PFSK-1 (cell line): ENCODE measurements at regions not wholly inside any gene's neighbourhood (a gene's known extent, or its start where the extent isn't known, plus 50 kb on each side); places are given as distances from the start of the nearest gene placed in this dataset.

Experiments
- FOXP2 ChIP-seq: optimal IDR thresholded peaks from 2 replicates; pipeline ENCODE3; 2011; ENCODE audit warnings: borderline replicate concordance, control low read depth, inconsistent platforms; ENCODE audit not compliant: insufficient read depth; ENCODE audit errors: extremely low read length, extremely low read depth
- POLR2AphosphoS5 ChIP-seq: IDR thresholded peaks from 2 replicates; pipeline ENCODE4 v1.6.1; 2012; ENCODE audit warnings: low read depth, mild to moderate bottlenecking, control low read depth, low read length, moderate library complexity
- REST ChIP-seq, 2 experiments: IDR thresholded peaks; 2 replicates each; pipeline versions ENCODE4 v1.6.1 to v1.8.0; 2011 to 2012; ENCODE audit warnings: low read depth in 2 of 2, low read length in 2 of 2, control low read depth in 1 of 2, inconsistent platforms in 1 of 2, mild to moderate bottlenecking in 1 of 2, moderate library complexity in 1 of 2; ENCODE audit not compliant: insufficient read depth in 1 of 2
- SIN3A ChIP-seq: IDR thresholded peaks from 2 replicates; pipeline ENCODE4 v1.6.1; 2012; ENCODE audit warnings: mild to moderate bottlenecking, low read length, moderate library complexity, borderline replicate concordance; ENCODE audit not compliant: insufficient read depth
- TAF1 ChIP-seq: IDR thresholded peaks from 2 replicates; pipeline ENCODE4 v1.6.1; 2012; ENCODE audit warnings: low read length, control low read depth, borderline replicate concordance; ENCODE audit not compliant: insufficient read depth

GRCh38 chr2:128594953-128595677 is 276.4 kb upstream of the HS6ST1 start:
- TF ChIP-seq TAF1 (no peak), REST (IDR thresholded peaks at IDR 0.05; ENCODE audit: insufficient read depth in 1 of 2, low read depth in 2 of 2, low read length in 2 of 2) (no peak), FOXP2 (no peak), SIN3A (no peak), POLR2AphosphoS5 (no peak)

GRCh38 chr2:128595763-128596395 is 277.2 kb upstream of the HS6ST1 start:
- no peak for TF ChIP-seq REST (IDR thresholded peaks at IDR 0.05; ENCODE audit: insufficient read depth in 1 of 2, low read depth in 2 of 2, low read length in 2 of 2)
- no peak for TF ChIP-seq SIN3A
- no peak for TF ChIP-seq TAF1
- no peak for TF ChIP-seq POLR2AphosphoS5
- TF ChIP-seq FOXP2, result no peak

- TF ChIP-seq REST (IDR thresholded peaks at IDR 0.05; ENCODE audit: insufficient read depth in 1 of 2, low read depth in 2 of 2, low read length in 2 of 2) (no peak), TAF1 (no peak), SIN3A (no peak), FOXP2 (no peak), POLR2AphosphoS5 (no peak)
These were observed 277.9 kb upstream of the HS6ST1 start for GRCh38 chr2:128596396-128597120.

GRCh38 chr2:128597121-128597762 is 278.6 kb upstream of the HS6ST1 start:
- TF ChIP-seq POLR2AphosphoS5 (no peak), SIN3A (no peak), FOXP2 (no peak), TAF1 (no peak), REST (IDR thresholded peaks at IDR 0.05; ENCODE audit: insufficient read depth in 1 of 2, low read depth in 2 of 2, low read length in 2 of 2) (no peak)
